HG02852 (cell line): ENCODE measurements at regions not wholly inside any gene's neighbourhood (a gene's known extent, or its start where the extent isn't known, plus 50 kb on each side); places are given as distances from the start of the nearest gene placed in this dataset.

Experiments
- ATAC-seq: cut with Tn5 transposase; IDR thresholded peaks from one replicate; pipeline ENCODE4 v1.9.1; 2021; ENCODE audit warnings: mild to moderate bottlenecking, moderate library complexity; ENCODE audit not compliant: unreplicated experiment

DNA sequence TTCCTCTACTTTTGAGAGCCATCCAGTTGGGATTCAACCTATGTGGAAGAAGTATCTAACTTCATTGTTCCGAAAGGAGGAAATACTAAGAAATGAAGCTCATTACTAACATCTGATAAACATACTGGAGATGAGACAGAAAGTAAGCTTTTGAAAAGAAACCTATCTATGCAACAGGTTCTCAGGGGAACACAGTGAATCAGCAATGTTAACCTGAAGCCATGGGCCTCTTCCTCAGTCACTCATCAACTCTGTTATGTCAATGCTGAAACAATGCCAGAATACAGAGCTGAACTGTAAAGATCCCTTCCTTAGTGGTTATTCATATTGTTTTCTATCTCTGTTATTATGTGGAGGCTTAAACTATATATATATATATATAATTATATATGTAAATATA, 55.5 kb upstream of the ESRRG start:
- no peak for ATAC-seq

GRCh38 chr1:216777148-216777547, 53.9 kb upstream of the ESRRG start:
- no peak for ATAC-seq
